GM12878 (cell line): ENCODE measurements at regions not wholly inside any gene's neighbourhood (a gene's known extent, or its start where the extent isn't known, plus 50 kb on each side); places are given as distances from the start of the nearest gene placed in this dataset.

Experiments
- ATAC-seq: fragments of 200-7000 bp; cut with Tn5 transposase; 3 replicates; pipeline ENCODE4 v1.9.1; 2020; ENCODE audit warnings: mild to moderate bottlenecking, moderate library complexity
- BruUV-seq: library from RNA; stranded (reverse); fragments of 400-500 nt; replicated peaks from 2 replicates; lab custom pipeline; 2021; lab: Mats Ljungman, UMichigan
- CTCF ChIA-PET: fragments of 300-600 bp; sonication (Branson Sonifier 250); formaldehyde crosslinking; extraction: SDS; loops from one replicate; lab custom pipeline; 2021; ENCODE audit warnings: inconsistent platforms; lab: Yijun Ruan, JAX
- POLR2A ChIA-PET: fragments of 350-600 bp; formaldehyde crosslinking; extraction: SDS; loops from one replicate; lab custom pipeline; 2021; ENCODE audit warnings: inconsistent platforms; lab: Charles Lee
- RAD21 ChIA-PET: fragments of 300-600 bp; sonication (Branson Sonifier 250); formaldehyde crosslinking; loops from one replicate; lab custom pipeline; 2023; ENCODE audit warnings: antibody characterized with exemption; ENCODE audit not compliant: unreplicated experiment; lab: Charles Lee
- SMC1A ChIA-PET: fragments of 300-600 bp; sonication (Branson Sonifier 250); formaldehyde crosslinking; loops from one replicate; lab custom pipeline; 2023; ENCODE audit not compliant: unreplicated experiment, uncharacterized antibody; lab: Charles Lee
- DNase-seq: peaks from one replicate; pipeline ENCODE4 v3.0.0-alpha.2; 2011; ENCODE audit warnings: low read depth, low spot score
- FAIRE-seq: peaks from 3 replicates; lab custom pipeline; 2011; peaks lifted over from hg19 to GRCh38; lab: Jason Lieb, UNC
- H2AFZ ChIP-seq: 2 replicates; pipeline ENCODE4 v1.6.0; 2011; ENCODE audit warnings: low read depth, low read length, control low read depth; ENCODE audit not compliant: control insufficient read depth
- H3K27ac ChIP-seq: 2 replicates; pipeline ENCODE4 v1.5.1; 2011; ENCODE audit warnings: control low read depth; ENCODE audit not compliant: control insufficient read depth, insufficient read depth
- H3K27me3 ChIP-seq, 2 experiments: replicated peaks in 1 of 2; 2 replicates each; pipeline versions ENCODE4 v1.6.0 to v1.6.1; 2011; ENCODE audit warnings: low read length in 1 of 2; ENCODE audit not compliant: control insufficient read depth in 2 of 2, insufficient read depth in 2 of 2
- H3K36me3 ChIP-seq, 2 experiments: 2 replicates each; pipeline ENCODE4 v1.5.1; 2011; ENCODE audit warnings: low read length in 1 of 2; ENCODE audit not compliant: control insufficient read depth in 2 of 2, insufficient read depth in 2 of 2
- H3K4me1 ChIP-seq: 2 replicates; pipeline ENCODE4 v1.6.1; 2011; ENCODE audit warnings: mild to moderate bottlenecking, low read length, moderate library complexity, mixed read lengths; ENCODE audit not compliant: control insufficient read depth, insufficient read depth
- H3K4me2 ChIP-seq: 2 replicates; pipeline ENCODE4 v1.6.0; 2011; ENCODE audit warnings: control low read depth; ENCODE audit not compliant: control insufficient read depth, insufficient read depth
- H3K4me3 ChIP-seq: fragments of 200-600 bp; sonication (generic); 2 replicates; pipeline ENCODE4 v1.5.1; 2016
- H3K79me2 ChIP-seq: 2 replicates; pipeline ENCODE4 v1.6.0; 2011; ENCODE audit warnings: low read length; ENCODE audit not compliant: control insufficient read depth, insufficient read depth
- H3K9ac ChIP-seq: 2 replicates; pipeline ENCODE4 v1.8.0; 2011; ENCODE audit warnings: low read length, control low read depth, mixed read lengths; ENCODE audit not compliant: control insufficient read depth, insufficient read depth
- H3K9me3 ChIP-seq: replicated peaks from 3 replicates; pipeline ENCODE4 v1.5.1; 2011; ENCODE audit warnings: mild to moderate bottlenecking, low read length; ENCODE audit not compliant: control insufficient read depth, insufficient read depth
- H4K20me1 ChIP-seq: 2 replicates; pipeline ENCODE4 v1.6.0; 2011; ENCODE audit not compliant: control insufficient read depth, insufficient read depth
- BCL11A ChIP-seq: IDR thresholded peaks from 2 replicates; pipeline ENCODE4 v1.6.1; 2011; ENCODE audit warnings: low read depth, low read length
- CEBPB ChIP-seq, 2 experiments: fragments of 150-350 bp in 1 of 2; IDR thresholded peaks; 2 replicates each; pipeline ENCODE4 v1.6.1; 2012 to 2014; ENCODE audit warnings: low read depth in 2 of 2, low read length in 2 of 2, borderline replicate concordance in 1 of 2, inconsistent platforms in 1 of 2
- EP300 ChIP-seq, 2 experiments: fragments of 150-350 bp in 1 of 2; IDR thresholded peaks; 2 replicates each; pipeline ENCODE4 v1.6.1; 2011 to 2012; ENCODE audit warnings: low read depth in 2 of 2, low read length in 2 of 2, borderline replicate concordance in 1 of 2, improper control_type of control experiment in 1 of 2, inconsistent platforms in 1 of 2; ENCODE audit not compliant: control insufficient read depth in 1 of 2
- FOXM1 ChIP-seq: IDR thresholded peaks from 2 replicates; pipeline ENCODE4 v1.6.1; 2012; ENCODE audit warnings: low read depth, mild to moderate bottlenecking, inconsistent platforms, low read length, moderate library complexity
- HCFC1 ChIP-seq: fragments of 150-350 bp; IDR thresholded peaks from 2 replicates; pipeline ENCODE4 v1.6.1; 2014; ENCODE audit warnings: low read length
- MEF2B ChIP-seq: fragments of 450-650 bp; IDR thresholded peaks from 2 replicates; pipeline ENCODE4 v1.6.1; 2018; ENCODE audit warnings: mild to moderate bottlenecking, moderate library complexity; ENCODE audit not compliant: partially characterized antibody, poor library complexity, severe bottlenecking
- NFIC ChIP-seq: IDR thresholded peaks from 2 replicates; pipeline ENCODE4 v1.6.1; 2012; ENCODE audit warnings: low read depth, mild to moderate bottlenecking, inconsistent platforms, low read length, moderate library complexity
- NFXL1 ChIP-seq: fragments of 450-650 bp; IDR thresholded peaks from 2 replicates; pipeline ENCODE4 v1.6.1; 2017; ENCODE audit warnings: antibody characterized with exemption, mild to moderate bottlenecking, borderline replicate concordance
- NR2C2 ChIP-seq: IDR thresholded peaks from 2 replicates; pipeline ENCODE4 v1.6.1; 2011; ENCODE audit warnings: borderline replicate concordance, low read depth; ENCODE audit not compliant: control insufficient read depth, insufficient read length
- RB1 ChIP-seq: fragments of 450-650 bp; formaldehyde crosslinking; IDR thresholded peaks from 2 replicates; pipeline ENCODE4 v1.6.1; 2017; ENCODE audit warnings: mild to moderate bottlenecking, borderline replicate concordance
- RCOR1 ChIP-seq: conservative IDR thresholded peaks from 2 replicates; pipeline ENCODE4 v1.6.1; 2012; ENCODE audit warnings: low read depth, low read length, improper control_type of control experiment
- SMARCA5 ChIP-seq: fragments of 450-650 bp; IDR thresholded peaks from 2 replicates; pipeline ENCODE4 v1.6.1; 2017; ENCODE audit warnings: mild to moderate bottlenecking
- TCF12 ChIP-seq: IDR thresholded peaks from 2 replicates; pipeline ENCODE4 v1.6.1; 2011; ENCODE audit warnings: low read depth, mild to moderate bottlenecking, low read length
- TCF3 ChIP-seq: IDR thresholded peaks from 2 replicates; pipeline ENCODE4 v1.6.1; 2012; ENCODE audit warnings: low read depth, mild to moderate bottlenecking, low read length, borderline replicate concordance; ENCODE audit not compliant: insufficient read depth
- YBX1 ChIP-seq: fragments of 450-650 bp; IDR thresholded peaks from 2 replicates; pipeline ENCODE4 v1.6.1; 2016; ENCODE audit warnings: antibody characterized with exemption
- WGBS: methylation state at CpG from one replicate; pipeline ENCODE4 v1.1.6; 2016; ENCODE audit warnings: low lambda C conversion rate; ENCODE audit not compliant: insufficient replicate concordance, insufficient coverage; ENCODE audit errors: missing lambda C conversion rate; 5-methylcytosine and 5-hydroxymethylcytosine counted together
- in situ Hi-C: fragments of 300-500 bp; cut with MboI; formaldehyde crosslinking; loops from 9 replicates; pipeline ENCODE4 v1.14.3; 2018; ENCODE audit warnings: mixed read lengths
- intact Hi-C: fragments of 100-400 bp; cut with micrococcal nuclease; formaldehyde crosslinking; loops from one replicate; pipeline ENCODE4 v1.14.2; 2022; ENCODE audit not compliant: unreplicated experiment
- TF ChIP-seq, protein P1 (sequence below): fragments of 150-350 bp; IDR thresholded peaks from 2 replicates; pipeline ENCODE4 v1.6.1; 2014; ENCODE audit warnings: mild to moderate bottlenecking, low read depth, low read length

DNA sequence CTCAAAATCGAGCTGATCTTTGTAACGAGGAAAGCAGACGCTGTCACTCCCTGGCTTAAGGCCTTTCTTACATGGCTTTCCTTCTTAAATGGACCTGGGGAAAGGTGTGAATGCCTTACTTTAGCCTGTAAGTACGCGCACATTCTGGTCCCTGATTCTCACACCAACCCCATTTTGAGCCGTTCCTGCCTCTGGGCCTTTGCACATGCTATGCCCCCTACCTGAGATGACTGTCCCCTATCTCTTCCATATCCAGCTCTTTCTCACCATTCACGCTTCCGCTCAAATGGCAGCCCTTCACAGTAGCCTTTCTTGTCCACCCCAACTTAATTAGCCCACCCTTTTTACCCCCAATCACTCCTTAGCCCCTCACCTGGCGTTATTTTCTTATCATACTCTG lies 496.7 kb downstream of the SHQ1 start (continued):
- TF ChIP-seq EP300 (IDR thresholded peaks at IDR 0.05; ENCODE audit: borderline replicate concordance in 1 of 2, control insufficient read depth in 1 of 2, low read depth in 2 of 2, low read length in 2 of 2) (no peak), CEBPB (IDR thresholded peaks at IDR 0.05; ENCODE audit: borderline replicate concordance in 1 of 2, low read depth in 2 of 2, low read length in 2 of 2) (no peak), RCOR1 (no peak), NR2C2 (no peak), BCL11A (no peak), SMARCA5 (no peak)

DNA sequence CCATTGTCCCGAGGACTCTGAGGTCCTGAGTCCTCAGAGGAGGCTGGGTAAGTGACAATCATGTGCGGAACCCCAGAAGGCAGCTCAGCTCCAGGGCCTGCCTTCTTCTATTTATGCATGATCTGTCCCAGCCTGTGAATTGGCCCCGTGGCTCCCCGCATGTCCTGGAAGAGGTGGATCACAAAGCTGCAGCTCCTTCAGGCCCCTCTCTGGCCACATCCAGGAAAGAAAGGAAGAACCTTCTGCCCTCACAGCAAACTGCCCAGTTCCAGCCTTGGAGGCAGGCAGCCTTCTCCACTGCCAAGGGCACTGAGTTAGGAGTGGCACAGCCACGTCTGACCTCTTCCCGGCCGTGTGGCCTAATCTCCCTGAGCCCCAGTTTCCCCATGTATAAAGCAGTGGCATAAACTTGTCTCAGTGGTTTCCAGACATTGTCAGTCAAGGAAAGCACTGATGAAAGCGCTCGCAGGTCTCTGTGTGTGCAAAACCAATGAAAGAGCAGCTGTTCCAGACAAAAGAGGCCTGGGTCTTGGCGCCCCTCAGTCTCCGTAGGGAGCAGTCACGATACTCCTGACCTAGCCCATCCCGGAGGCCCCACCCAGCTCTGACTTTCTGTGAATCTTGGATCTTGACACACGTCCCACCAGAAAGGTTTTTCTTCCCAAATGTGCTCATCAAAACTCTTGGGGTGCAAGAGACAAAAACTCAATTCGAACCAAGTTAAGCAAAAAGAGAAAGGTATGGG lies 497.3 kb downstream of the SHQ1 start:
- WGBS, result 30% methylated on average over 14 of the region's 15 CpGs
- POLR2A ChIA-PET, result no interaction called here
- intact Hi-C loops, result no loop called here

More for the DNA sequence above, 497.3 kb downstream of the SHQ1 start:
- Histone ChIP-seq H3K27me3 (no peaks in the 10 kb centered on the region), H3K27ac (no peak overlapping the region), H4K20me1 (no peaks in the 10 kb centered on the region), H3K4me3 (no peak overlapping the region), H3K4me1 (peaks cover 11% of the 10 kb centered on the region), H3K79me2 (no peaks in the 10 kb centered on the region), H3K36me3 (no peaks in the 10 kb centered on the region), H2AFZ (no peak overlapping the region), H3K9ac (no peak overlapping the region), H3K9me3 (peaks cover 4% of the 10 kb centered on the region; the same call in 1 of the 3 replicates), H3K4me2 (no peak overlapping the region)
- FAIRE-seq (no peak), DNase-seq (no peak), ATAC-seq (no peak)
- BruUV-seq, result no TSS peak
- RAD21 ChIA-PET, result no interaction called here
- CTCF ChIA-PET, result no interaction called here
- in situ Hi-C loops, result no loop called here
- SMC1A ChIA-PET, result no interaction called here
- TF ChIP-seq, protein P1, sequence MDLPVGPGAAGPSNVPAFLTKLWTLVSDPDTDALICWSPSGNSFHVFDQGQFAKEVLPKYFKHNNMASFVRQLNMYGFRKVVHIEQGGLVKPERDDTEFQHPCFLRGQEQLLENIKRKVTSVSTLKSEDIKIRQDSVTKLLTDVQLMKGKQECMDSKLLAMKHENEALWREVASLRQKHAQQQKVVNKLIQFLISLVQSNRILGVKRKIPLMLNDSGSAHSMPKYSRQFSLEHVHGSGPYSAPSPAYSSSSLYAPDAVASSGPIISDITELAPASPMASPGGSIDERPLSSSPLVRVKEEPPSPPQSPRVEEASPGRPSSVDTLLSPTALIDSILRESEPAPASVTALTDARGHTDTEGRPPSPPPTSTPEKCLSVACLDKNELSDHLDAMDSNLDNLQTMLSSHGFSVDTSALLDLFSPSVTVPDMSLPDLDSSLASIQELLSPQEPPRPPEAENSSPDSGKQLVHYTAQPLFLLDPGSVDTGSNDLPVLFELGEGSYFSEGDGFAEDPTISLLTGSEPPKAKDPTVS, result no peak
- no peak for TF ChIP-seq MEF2B
- no peak for TF ChIP-seq NFIC
- no peak for TF ChIP-seq RB1
- no peak for TF ChIP-seq TCF12
- TF ChIP-seq NFXL1, result no peak
- TF ChIP-seq YBX1, result no peak
- no peak for TF ChIP-seq TCF3
- TF ChIP-seq HCFC1, result no peak
- no peak for TF ChIP-seq FOXM1
